Neural cell (in vitro differentiated cells): ENCODE measurements at regions not wholly inside any gene's neighbourhood (a gene's known extent, or its start where the extent isn't known, plus 50 kb on each side); places are given as distances from the start of the nearest gene placed in this dataset.

Source experiments
- CTCF ChIP-seq: fragments of 450-650 bp; IDR thresholded peaks from 2 replicates; pipeline ENCODE4 v1.5.1; 2014; ENCODE audit warnings: antibody characterized with exemption, mild to moderate bottlenecking, moderate library complexity; ENCODE audit not compliant: poor library complexity, severe bottlenecking
- EP300 ChIP-seq: fragments of 450-650 bp; conservative IDR thresholded peaks from 2 replicates; pipeline ENCODE4 v1.6.1; 2014; ENCODE audit warnings: antibody characterized with exemption, mild to moderate bottlenecking, moderate library complexity; ENCODE audit not compliant: poor library complexity, severe bottlenecking
- EZH2 ChIP-seq: fragments of 200-600, 300-800 bp; shearing (Covaris generic), sonication (generic); IDR thresholded peaks from 2 replicates; pipeline ENCODE4 v1.6.1; 2014; ENCODE audit warnings: antibody characterized with exemption, low read length, borderline replicate concordance, mild to moderate bottlenecking; ENCODE audit not compliant: insufficient read depth, poor library complexity, severe bottlenecking
- MXI1 ChIP-seq: fragments of 450-650 bp; conservative IDR thresholded peaks from 2 replicates; pipeline ENCODE4 v1.6.1; 2014; ENCODE audit warnings: antibody characterized with exemption, mild to moderate bottlenecking; ENCODE audit not compliant: poor library complexity, severe bottlenecking
- POLR2AphosphoS5 ChIP-seq: IDR thresholded peaks from 2 replicates; pipeline ENCODE4 v1.6.1; 2012
- RAD21 ChIP-seq: fragments of 450-650 bp; conservative IDR thresholded peaks from 2 replicates; pipeline ENCODE4 v1.6.1; 2014; ENCODE audit warnings: antibody characterized with exemption, mild to moderate bottlenecking, moderate library complexity
- SMC3 ChIP-seq: fragments of 450-650 bp; conservative IDR thresholded peaks from 2 replicates; pipeline ENCODE4 v1.6.1; 2014; ENCODE audit warnings: antibody characterized with exemption, mild to moderate bottlenecking, moderate library complexity; ENCODE audit not compliant: poor library complexity
- TAF1 ChIP-seq: IDR thresholded peaks from 2 replicates; pipeline ENCODE4 v1.6.1; 2012; ENCODE audit warnings: low read depth
- TF ChIP-seq, protein P1 (sequence below): IDR thresholded peaks from 2 replicates; pipeline ENCODE4 v1.6.1; 2012; ENCODE audit warnings: borderline replicate concordance

GRCh38 chr10:4074545-4075407 is 289.8 kb upstream of the KLF6 start:
- TF ChIP-seq POLR2AphosphoS5 (no peak), TAF1 (no peak), CTCF (no peak), EP300 (no peak), EZH2 (no peak), MXI1 (no peak), RAD21 (no peak), SMC3 (no peak)
- TF ChIP-seq, protein P1, sequence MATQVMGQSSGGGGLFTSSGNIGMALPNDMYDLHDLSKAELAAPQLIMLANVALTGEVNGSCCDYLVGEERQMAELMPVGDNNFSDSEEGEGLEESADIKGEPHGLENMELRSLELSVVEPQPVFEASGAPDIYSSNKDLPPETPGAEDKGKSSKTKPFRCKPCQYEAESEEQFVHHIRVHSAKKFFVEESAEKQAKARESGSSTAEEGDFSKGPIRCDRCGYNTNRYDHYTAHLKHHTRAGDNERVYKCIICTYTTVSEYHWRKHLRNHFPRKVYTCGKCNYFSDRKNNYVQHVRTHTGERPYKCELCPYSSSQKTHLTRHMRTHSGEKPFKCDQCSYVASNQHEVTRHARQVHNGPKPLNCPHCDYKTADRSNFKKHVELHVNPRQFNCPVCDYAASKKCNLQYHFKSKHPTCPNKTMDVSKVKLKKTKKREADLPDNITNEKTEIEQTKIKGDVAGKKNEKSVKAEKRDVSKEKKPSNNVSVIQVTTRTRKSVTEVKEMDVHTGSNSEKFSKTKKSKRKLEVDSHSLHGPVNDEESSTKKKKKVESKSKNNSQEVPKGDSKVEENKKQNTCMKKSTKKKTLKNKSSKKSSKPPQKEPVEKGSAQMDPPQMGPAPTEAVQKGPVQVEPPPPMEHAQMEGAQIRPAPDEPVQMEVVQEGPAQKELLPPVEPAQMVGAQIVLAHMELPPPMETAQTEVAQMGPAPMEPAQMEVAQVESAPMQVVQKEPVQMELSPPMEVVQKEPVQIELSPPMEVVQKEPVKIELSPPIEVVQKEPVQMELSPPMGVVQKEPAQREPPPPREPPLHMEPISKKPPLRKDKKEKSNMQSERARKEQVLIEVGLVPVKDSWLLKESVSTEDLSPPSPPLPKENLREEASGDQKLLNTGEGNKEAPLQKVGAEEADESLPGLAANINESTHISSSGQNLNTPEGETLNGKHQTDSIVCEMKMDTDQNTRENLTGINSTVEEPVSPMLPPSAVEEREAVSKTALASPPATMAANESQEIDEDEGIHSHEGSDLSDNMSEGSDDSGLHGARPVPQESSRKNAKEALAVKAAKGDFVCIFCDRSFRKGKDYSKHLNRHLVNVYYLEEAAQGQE: no peak
